ENCODE measurements at regions not wholly inside any gene's neighbourhood (a gene's known extent, or its start where the extent isn't known, plus 50 kb on each side); places are given as distances from the start of the nearest gene placed in this dataset.

DNA sequence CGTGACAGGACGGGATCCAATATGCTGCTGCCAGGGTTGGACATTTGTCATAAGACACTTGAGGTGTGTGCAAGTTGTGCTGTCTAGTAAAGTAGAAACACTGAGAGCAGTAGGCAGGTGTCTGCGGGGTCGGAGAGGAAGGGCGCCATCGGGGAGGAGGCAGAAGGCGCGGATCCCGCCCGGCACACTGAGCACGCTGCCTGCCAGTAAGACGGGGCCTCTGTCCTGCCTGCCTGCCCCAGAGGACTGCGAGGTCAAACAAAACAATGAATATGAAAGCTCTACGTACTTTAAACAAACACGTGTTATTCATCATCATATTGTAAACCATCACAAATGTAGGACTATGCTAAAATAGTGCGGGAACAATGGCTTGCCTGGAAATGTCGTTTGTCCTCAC lies 349.3 kb upstream of the SALL3 start:
- no peak for DNase-seq (ENCODE audit: low read depth)

DNA sequence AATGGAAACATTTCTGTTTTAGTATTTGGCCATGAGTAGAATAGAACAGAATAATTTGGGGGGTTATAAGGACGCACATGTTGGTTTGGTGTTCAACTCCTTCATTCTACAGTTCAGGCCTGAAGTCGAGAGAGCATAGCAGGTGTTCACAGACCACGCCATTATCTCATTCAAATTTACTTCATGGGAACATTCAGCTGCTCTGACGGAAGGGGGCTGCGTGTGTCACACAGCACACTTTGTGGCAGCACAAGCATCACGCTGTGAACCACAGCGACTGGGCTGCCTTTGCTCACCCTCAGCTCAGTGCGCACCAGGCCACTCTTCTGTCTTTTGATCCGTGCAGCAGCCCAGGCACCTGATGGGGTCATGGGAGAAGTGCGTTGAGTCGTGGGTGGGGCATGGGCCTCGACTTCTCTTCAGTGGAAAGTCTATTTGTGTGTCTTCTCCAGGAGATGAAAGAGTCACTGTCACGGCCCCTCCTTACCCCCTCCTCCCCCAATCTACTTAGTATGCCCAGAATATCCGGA lies 348.6 kb upstream of the SALL3 start:
- no peak for DNase-seq (ENCODE audit: low read depth)

DNA sequence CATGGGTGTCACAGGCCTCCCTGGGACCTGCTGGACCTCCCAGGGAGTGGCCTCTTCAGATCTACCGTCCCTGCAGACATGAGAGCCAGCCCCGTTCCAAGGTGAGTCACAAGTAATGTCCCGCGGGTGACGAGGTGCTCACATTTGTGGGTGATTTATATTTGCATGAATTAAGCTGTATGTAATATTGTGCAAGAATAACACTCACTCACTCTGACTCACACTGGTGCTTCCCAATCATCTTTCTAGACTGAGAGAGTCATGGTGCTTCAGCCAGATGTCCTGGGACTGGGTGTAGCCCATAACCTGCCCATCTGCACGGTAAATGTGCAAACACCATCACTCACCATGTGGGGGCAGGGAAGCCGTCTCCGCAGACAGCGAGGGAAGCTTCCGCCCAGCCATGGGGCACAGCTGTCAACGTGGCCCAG lies 347.5 kb upstream of the SALL3 start:
- no peak for DNase-seq (ENCODE audit: low read depth)

DNA sequence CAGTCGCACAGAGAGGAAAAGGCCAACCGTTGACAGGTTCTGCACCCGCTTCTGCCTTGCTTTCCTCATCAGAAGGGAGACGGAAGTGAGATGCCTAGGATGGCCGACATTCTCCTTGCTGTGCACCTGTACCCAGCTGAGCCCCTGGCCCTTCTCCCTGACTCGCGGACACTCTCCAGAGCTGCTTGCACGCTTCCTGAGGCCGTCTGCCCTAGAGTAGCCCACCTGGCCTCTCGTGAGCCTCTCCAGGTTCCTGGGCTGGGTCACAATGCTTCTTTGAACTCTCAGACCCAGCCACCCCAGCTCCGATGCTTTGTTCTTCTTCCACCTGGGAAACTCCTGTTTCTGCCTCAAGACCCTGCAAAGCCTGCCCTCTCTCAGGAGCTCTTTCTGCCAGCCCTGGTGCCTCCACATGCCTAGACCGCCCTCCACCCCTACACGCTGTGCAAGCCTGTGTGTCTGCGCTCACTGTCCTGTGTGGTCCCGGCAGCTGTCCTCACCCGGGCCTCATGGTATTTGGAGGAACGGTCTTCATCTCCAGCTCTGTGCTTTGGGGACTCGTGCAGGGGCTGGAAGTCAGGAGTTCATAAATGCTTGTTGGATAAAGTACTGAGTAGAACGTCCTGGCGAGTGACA lies 345.4 kb upstream of the SALL3 start:
- no peak for DNase-seq (ENCODE audit: low read depth)

DNA sequence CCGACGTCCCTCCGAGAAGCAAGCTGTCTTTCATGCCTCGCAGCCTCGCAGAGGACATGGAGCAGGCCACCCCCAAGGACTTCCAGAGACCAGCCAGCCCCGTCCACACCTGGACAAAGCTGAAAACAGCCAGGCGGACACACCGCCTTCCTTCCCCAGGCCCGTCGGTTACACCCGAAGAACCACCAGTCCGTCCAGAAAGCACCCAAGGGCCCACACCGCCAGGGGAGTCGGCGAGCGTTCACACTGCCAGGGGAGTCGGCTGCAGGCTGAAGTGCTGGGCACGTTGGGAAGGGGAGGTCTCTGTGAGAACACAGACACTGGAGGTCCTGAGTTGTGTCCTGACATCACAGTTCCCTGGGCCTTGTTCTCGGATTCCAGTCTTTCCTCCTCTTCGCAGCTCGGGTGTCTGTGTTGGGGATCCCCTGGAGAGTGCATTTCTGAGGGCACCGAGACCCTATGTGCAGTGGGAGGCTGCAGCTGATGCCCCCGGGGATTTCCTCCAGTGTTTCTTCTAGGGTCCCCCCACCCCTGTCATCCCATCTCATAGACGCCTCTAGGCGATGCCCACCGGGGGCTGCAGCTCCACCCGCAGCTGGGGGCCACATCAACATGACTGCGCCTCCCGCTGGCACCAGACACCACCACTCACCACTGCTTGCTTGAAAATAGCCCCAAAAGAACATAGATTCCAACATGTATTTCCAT lies 344.4 kb upstream of the SALL3 start:
- DNase-seq (ENCODE audit: low read depth): no peak

DNA sequence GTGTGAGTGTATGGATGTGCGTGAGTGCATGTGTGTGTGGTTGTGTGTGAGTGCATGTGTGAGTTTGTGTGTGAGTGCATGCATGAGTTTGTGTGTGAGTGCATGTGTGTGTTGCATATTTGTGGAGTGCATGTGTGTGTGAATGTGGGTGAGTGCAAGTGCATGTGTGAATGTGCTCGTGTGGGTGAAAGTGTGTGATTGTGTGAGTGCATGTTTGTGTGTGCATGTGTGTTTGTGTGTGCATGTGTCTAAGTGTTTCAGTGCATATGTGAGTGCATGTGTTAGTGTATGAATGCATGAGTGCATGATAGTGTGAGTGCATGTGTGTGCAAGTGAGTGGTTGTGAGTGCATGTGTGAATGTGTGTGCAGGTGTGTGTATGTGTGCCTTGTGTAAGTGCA lies 343.4 kb upstream of the SALL3 start:
- no peak for DNase-seq (ENCODE audit: low read depth)

DNA sequence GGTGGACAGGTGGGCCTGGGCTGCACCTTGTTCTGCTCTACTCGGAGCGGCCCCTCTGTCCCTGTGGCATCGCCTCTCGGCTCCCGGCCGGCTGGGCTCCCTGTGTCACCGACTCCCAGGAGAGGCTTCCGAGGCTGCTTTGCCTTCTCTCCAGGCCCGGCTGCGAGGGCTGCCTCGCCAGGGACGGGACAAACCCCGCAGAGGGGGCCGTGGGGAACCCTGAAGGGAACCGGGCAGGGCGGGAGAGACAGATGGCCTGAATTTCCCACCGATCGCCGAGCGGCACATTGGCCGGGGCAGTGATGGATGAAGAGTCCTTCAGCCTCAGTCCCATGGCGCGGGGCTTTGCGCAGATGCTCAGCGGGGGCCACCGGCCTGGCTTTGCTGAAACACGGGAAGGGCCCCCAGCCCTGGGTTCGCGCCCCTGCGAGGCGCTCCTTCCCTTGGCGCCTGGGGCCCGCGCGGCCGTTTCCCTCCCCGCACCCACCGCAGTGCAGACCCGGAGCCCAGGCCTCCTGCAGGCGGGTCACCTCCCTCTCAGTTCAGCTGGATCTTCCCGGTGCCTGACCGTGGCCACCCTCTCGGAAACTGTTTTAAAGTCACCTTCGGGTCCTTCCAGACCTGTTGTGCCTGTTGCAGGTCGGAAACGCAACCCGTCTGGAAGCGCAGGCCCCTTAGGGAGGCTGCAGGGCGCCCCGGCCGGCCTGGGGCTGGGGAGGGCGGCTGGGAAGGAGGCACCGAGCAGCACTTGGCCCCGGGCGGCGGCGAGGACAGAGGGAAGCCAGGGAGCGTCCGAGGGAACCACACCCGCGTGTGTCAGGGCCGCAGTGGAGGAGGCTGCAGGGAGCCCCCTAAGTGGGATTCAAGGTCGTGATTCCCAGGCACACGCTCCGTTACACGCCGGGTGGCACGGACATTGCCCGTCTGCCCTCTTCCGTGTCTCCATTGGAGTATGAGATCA lies 341.9 kb upstream of the SALL3 start:
- DNase-seq (ENCODE audit: low read depth): no peak

DNA sequence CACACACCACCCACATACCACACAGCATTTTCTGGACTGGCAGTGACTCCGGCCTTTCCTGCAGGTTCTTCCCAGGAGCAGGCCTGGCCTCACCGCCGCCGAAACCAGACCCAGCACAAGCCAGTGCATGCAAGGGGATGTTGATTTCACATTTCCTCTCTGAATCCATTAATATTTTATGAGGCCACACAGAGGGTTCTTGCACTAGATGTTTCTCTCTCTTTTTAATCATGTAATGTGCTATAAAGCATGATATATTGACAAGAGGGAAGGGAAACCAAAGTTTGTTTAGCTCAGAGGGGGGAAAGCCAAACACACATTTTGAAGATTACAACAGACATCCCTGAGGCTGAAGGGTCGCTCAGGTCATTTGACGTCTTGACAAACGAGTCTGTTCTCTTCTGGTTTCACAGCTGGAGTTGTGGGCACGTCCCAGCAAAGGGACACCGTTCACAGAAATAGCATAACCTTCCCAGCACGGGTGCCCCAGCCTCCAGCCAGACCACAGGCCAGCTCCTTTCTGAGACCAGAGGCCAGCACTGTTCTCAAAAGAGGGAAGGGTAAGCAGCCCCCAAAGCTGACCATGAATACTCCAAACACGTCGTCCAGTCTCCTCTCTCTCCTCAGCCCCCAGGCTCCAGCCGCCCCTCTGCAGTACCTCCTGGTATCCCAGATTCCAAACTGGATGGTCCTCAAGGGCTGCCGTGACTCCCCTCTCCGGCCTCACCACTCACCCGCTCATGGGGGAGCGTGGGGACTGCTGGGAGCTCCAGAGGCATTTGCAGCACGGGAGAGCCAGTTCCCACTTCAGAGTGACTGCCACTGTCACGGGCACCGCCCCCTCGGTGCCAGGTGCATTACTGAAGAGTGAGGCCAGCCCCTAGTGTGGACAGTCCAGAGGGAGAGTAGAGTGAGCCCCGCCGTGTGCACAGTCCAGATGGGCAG lies 340.3 kb upstream of the SALL3 start:
- DNase-seq (ENCODE audit: low read depth): no peak

DNA sequence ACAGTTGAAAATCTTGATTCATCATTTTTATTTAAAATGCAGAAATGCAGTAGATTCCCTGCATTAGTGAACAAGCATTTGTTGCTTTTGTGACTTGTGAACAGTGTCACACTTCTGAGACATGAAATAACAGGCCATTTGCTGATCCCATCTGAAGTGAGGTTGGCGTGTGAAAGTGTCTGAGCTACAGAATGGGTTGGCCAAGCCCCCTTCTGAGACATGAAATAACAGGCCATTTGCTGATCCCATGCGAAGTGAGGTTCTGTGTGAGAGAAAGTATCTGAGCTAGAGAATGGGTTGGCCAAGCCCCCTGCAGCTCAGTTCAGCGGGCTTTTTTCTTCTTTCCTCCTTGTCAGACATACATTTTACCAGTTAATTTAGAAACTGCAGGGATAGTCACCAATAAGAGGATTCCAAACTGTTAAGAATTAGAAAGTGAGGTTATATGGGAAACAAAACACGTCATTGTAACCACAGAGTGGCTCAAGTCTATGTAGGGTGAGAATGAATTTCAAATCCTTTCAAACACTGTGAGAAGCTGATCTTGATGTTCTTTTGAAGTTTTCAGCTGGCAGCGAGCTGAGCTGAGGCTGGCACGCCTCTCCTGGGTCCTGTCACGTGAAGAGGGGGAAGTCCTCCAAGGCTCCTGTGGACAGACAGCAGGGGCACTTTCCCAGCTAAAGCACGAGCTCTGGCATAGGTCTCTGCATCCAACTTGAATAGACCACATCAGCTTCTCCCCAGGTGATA lies 339.2 kb upstream of the SALL3 start:
- no peak for DNase-seq (ENCODE audit: low read depth)

DNA sequence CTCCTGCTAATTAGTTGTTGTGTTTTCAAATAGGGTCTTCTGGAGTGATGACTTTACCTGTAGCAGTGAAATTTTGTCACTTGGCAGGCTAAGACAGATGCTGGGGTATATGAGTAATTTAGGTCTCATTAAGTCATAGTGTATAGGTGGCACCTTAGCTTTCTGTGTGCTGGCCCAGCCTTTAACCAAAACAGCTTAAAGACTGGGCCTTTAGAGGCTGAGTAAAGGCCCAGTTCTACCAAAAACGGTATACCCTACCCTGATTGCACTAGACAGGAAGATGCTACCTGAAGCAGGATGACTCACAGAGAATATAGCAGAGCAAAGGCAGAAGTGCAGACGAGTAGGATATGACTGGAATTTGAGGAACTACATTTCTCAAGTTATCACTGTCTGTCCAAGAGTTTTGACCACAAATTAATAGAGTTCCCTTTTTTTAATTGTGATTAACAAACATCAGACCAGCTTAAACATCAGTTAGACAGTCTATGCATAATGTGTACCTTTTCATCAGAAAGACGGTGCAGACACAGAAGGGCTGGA lies 337.9 kb upstream of the SALL3 start:
- no peak for DNase-seq (ENCODE audit: low read depth)

DNA sequence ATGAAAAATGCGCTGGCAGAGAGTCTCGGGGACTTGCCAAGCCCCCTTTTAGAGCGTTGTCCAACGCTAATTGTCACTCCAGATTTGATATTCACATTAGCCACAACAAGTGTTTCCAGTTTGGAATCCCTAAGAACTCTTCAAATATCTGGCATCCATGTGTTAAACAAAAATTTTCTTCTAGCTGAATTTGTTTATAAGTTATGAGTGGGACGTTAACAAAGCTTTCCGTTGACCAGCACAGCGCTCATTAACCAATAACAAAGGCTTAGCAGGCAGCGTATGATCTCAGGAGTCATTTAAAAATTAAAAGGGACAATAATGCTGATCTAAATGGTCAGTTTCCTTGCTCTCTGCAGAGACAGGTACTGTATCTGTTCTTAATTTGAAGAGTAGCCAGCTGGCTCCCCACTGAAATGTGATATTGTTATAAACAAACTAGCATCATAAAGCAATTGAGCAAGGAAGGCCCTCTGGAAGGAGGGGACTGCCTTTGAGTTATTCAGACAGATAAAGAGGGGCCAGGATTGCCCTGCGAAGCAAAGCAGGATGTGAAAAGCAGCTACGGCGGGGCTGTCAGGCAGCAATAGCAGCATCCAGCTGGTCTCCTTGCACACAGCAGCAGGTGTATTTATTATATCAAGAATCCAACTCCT lies 337.2 kb upstream of the SALL3 start:
- DNase-seq (ENCODE audit: low read depth): no peak

DNA sequence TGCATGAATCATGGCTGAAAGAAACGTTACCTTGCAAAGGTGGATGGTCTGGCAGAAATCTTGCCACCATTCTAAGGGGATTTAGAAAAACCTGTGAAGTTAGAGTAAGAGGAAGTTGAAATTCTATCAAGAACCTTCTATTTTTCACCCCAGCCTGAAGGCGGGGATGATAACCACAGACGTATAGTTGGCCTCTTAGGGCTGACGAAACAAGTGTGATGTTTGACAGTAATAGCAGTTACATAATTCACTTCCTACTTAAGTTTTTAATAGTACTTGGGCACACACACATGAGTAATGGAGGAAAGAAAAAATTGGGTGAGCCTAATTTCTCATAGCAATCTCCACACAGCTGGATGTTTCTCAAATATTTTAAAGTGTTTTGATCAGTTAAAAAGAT lies 336.6 kb upstream of the SALL3 start:
- DNase-seq (ENCODE audit: low read depth): no peak

DNA sequence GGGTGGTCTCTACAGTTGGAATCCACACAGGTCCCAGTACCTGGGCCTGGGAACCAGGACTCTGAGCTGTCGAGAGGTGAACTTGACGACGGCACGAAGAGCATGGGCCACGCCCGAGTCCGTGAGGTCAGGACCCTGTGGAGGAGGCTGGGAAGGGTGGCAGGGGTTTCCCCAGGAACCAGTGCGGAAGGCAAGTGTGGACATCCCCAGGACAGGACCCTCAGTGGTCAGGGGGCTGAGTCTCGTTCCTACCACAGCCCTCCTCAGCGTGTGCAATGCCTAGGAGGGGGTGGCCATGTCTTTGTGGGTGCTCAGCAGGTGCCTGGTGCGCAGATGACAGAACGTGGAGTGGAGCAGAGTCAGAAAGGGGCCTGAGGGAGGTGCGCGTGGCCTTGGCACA lies 335.6 kb upstream of the SALL3 start:
- DNase-seq (ENCODE audit: low read depth): no peak

DNA sequence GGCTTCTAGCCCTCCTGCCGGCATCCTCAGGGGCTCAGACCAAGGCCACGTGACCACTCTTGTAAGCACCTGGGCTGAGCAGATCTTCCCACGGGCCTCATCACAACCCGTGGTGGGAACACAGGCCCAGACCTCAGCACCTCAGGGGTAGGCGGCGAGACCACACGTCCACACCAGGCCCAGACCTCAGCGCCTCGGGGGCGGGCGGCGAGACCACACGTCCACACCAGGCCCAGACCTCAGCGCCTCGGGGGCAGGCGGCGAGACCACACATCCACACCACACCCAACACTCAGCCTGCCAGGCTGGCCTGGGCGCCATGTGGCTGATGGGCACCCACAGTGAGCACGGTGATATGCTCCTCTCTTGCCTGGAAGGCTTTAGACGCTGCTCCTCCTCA lies 334.4 kb upstream of the SALL3 start:
- no peak for DNase-seq (ENCODE audit: low read depth)

DNA sequence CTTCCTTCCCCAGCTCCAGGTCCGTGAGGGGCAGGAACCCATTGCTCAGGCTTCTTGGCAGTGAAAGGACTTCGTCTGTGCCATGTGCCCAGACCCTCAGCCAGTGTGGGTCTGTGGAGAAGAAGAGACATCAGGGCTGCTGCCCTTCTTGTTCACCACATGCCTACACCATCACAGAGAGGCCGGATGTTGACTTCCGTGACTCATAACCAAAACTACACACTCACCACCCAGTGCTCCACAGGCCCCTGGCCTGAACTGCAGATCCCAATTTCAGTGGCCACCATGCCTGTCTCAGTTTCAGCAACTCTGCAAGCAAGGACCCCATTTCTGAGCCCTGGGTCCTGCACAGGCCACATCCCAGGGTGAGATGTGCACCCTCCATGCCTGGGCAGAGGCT lies 332.6 kb upstream of the SALL3 start:
- DNase-seq (ENCODE audit: low read depth): no peak

DNA sequence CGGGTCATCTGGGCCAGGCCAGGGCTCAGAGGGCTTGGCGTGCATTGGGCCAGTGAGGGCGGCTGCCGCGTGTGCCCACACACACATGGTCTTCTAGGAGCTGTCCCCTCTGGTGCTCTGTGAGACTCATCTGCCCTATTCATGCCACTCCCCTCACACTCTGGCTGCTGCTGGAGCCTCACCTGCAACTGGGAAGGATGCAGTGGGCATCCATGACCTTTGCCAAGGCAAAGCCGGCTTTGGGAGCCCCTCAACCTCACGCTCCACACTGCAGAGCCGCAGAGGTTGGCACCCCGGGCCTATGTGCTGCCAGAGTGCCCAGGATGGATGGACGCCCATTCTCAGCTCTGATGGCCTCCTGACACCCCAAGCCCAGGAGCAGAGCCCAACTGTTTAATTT lies 330.2 kb upstream of the SALL3 start:
- DNase-seq (ENCODE audit: low read depth): no peak

DNA sequence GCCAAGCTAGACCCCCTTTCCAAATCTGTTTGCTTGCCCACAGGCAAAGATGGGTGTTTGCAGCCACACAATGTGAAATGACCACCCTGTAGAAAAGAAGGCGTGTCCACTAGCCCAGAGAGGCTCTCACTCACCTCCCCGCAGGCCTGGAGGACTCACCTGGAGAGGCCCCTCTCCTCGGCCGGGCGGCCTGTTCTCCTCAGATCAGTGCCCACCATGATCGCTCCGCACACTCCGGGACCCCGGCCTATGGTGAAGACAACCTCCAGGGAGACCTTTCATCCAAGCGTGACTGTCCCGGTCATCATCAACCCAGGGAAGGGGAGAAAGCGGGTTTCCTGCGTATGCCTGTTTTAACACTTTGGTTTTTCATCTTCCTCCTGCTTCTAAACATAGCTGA lies 328.7 kb upstream of the SALL3 start:
- no peak for DNase-seq (ENCODE audit: low read depth)

DNA sequence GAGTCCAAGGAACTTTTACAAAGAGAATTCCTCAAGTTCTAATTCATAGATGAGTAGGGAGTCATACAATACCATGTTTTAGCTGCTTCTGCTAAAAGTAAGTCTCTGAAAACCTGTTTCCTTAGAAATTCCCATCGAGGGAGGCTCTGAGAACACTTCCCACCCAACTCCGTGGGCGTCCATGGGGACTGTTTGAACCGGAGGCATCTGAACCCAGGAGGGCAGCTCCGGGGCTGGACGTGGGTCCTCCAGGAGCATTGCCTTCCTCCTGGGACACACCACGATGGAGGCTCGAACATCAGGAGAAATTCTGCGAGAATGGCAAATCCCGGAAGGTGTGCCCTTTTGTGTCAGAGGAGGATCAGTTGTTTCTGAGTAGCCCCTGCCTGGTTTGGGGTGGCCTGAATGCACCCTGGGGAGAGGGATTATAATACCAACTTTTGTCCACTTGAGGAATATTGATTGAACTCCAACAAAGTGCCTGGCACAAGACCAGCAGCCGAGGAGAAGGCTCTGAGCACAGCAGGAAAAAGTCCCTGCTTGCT lies 327.5 kb upstream of the SALL3 start:
- no peak for DNase-seq (ENCODE audit: low read depth)

DNA sequence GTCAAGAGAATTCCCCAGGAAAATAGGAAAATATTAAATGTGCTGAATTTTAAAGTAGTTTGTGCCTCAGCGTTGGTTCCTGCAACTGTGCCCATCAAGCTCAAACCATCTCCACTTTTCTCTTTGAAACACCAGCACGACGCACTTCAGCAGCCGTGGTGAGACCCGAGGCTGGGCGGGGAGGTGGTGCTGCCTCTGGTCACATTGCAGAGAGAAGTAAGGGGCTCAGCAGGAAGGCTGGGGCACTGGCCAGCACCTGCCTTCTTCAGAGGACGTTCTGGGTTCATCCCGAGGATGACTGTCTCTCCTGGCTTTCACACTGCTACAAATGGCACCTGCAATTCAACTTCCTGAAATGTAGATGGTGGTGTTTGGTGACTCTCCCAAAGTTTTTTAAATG lies 323.7 kb upstream of the SALL3 start:
- no peak for DNase-seq (ENCODE audit: low read depth)

Data from activated gamma-delta T cell treated with anti-CD3 and anti-CD28 coated beads, Interleukin-2, amount 50 U/mL, for 16 hours (primary cell).